A549 (cell line): ENCODE measurements at regions not wholly inside any gene's neighbourhood (a gene's known extent, or its start where the extent isn't known, plus 50 kb on each side); places are given as distances from the start of the nearest gene placed in this dataset.

Experiments used
- CTCF ChIP-seq: fragments of >200 bp; sonication (Bioruptor Twin); formaldehyde crosslinking; IDR thresholded peaks from 3 replicates; pipeline ENCODE4 v1.5.1; 2016
- EHMT2 ChIP-seq: fragments of 200-600 bp; sonication (generic); IDR thresholded peaks from 2 replicates; pipeline ENCODE4 v1.6.1; 2016; ENCODE audit warnings: antibody characterized with exemption, low read depth, mild to moderate bottlenecking, moderate library complexity
- FOSL2 ChIP-seq, 2 experiments: fragments of 450-650 bp in 1 of 2; fragments of >200 bp in 1 of 2; sonication (Bioruptor Twin) in 1 of 2; formaldehyde crosslinking; IDR thresholded peaks; 2 replicates each; pipeline versions ENCODE4 v1.5.0 to v1.6.1; 2016 to 2020; ENCODE audit warnings: mild to moderate bottlenecking in 1 of 2, moderate library complexity in 1 of 2
- PBX3 ChIP-seq: IDR thresholded peaks from 2 replicates; pipeline ENCODE4 v1.6.1; 2012
- RARB ChIP-seq: fragments of 250-450 bp; sonication (Bioruptor Pico); IDR thresholded peaks from 2 replicates; pipeline ENCODE4 v1.8.0; 2021; ENCODE audit warnings: mild to moderate bottlenecking, moderate library complexity

GRCh38 chr12:67535971-67536370 is 112.6 kb upstream of the DYRK2 start:
- no peak for TF ChIP-seq RARB (CRISPR knock-in tag)
- no peak for TF ChIP-seq FOSL2 (IDR thresholded peaks at IDR 0.05)
- TF ChIP-seq FOSL2 (CRISPR knock-in tag; IDR thresholded peaks at IDR 0.05), result no peak
- no peak for TF ChIP-seq EHMT2
- no peak for TF ChIP-seq PBX3
- TF ChIP-seq CTCF, result no peak
